ENCODE measurements at regions not wholly inside any gene's neighbourhood (a gene's known extent, or its start where the extent isn't known, plus 50 kb on each side); places are given as distances from the start of the nearest gene placed in this dataset.
"Not testable (repeated sequence)": the region's sequence is repeated elsewhere in the genome, so short reads cannot be mapped to it uniquely, and the experiment has no call there.

- not testable (repeated sequence) for H3K27ac Mint-ChIP-seq; H3K4me1 Mint-ChIP-seq (ENCODE audit: low read depth); H3K4me3 Mint-ChIP-seq; H3K36me3 Mint-ChIP-seq (ENCODE audit: low read depth); H3K27me3 Mint-ChIP-seq
- H3K9me3 Mint-ChIP-seq, result peaks cover 30% of the 10 kb centered on the region
Measured at GRCh38 chr22:11313040-11313759, 4214.8 kb upstream of the OR11H1 start.

GRCh38 chr22:11318633-11319032 lies 4209.4 kb upstream of the OR11H1 start:
- not testable (repeated sequence) for H3K4me3 Mint-ChIP-seq; H3K4me1 Mint-ChIP-seq (ENCODE audit: low read depth); H3K27me3 Mint-ChIP-seq; H3K36me3 Mint-ChIP-seq (ENCODE audit: low read depth); H3K27ac Mint-ChIP-seq
- H3K9me3 Mint-ChIP-seq, result peaks cover 20% of the 10 kb centered on the region

- H3K4me3 Mint-ChIP-seq; H3K36me3 Mint-ChIP-seq (ENCODE audit: low read depth); H3K27ac Mint-ChIP-seq; H3K27me3 Mint-ChIP-seq; H3K4me1 Mint-ChIP-seq (ENCODE audit: low read depth): not testable (repeated sequence)
- H3K9me3 Mint-ChIP-seq, result peaks cover 35% of the 10 kb centered on the region
Measured at GRCh38 chr22:11324439-11325037, 4203.5 kb upstream of the OR11H1 start.

GRCh38 chr22:11325767-11326166 lies 4202.2 kb upstream of the OR11H1 start:
- H3K4me1 Mint-ChIP-seq (ENCODE audit: low read depth), result no peaks in the 10 kb centered on the region
- no peaks in the 10 kb centered on the region for H3K27me3 Mint-ChIP-seq
- peaks cover 38% of the 10 kb centered on the region for H3K9me3 Mint-ChIP-seq
- H3K4me3 Mint-ChIP-seq, result no peak overlapping the region
- H3K27ac Mint-ChIP-seq, result no peak overlapping the region
- H3K36me3 Mint-ChIP-seq (ENCODE audit: low read depth), result no peaks in the 10 kb centered on the region

- H3K4me1 Mint-ChIP-seq (ENCODE audit: low read depth); H3K36me3 Mint-ChIP-seq (ENCODE audit: low read depth); H3K4me3 Mint-ChIP-seq; H3K27me3 Mint-ChIP-seq; H3K27ac Mint-ChIP-seq: not testable (repeated sequence)
- H3K9me3 Mint-ChIP-seq, result peaks cover 50% of the 10 kb centered on the region
Measured at GRCh38 chr22:11341387-11342068, 4186.5 kb upstream of the OR11H1 start.

- H3K36me3 Mint-ChIP-seq (ENCODE audit: low read depth); H3K27ac Mint-ChIP-seq; H3K27me3 Mint-ChIP-seq; H3K4me3 Mint-ChIP-seq; H3K4me1 Mint-ChIP-seq (ENCODE audit: low read depth): not testable (repeated sequence)
- peaks cover 19% of the 10 kb centered on the region for H3K9me3 Mint-ChIP-seq
Measured at GRCh38 chr22:11351181-11351580, 4176.8 kb upstream of the OR11H1 start.

GRCh38 chr22:11352287-11352686 lies 4175.7 kb upstream of the OR11H1 start:
- H3K4me1 Mint-ChIP-seq (ENCODE audit: low read depth); H3K27ac Mint-ChIP-seq; H3K4me3 Mint-ChIP-seq; H3K27me3 Mint-ChIP-seq; H3K36me3 Mint-ChIP-seq (ENCODE audit: low read depth): not testable (repeated sequence)
- peaks cover 23% of the 10 kb centered on the region for H3K9me3 Mint-ChIP-seq

- no peak overlapping the region for H3K27ac Mint-ChIP-seq
Measured at GRCh38 chr22:11360632-11361031, 4167.4 kb upstream of the OR11H1 start.

GRCh38 chr22:11361496-11361895 lies 4166.5 kb upstream of the OR11H1 start:
- peaks cover 30% of the 10 kb centered on the region for H3K9me3 Mint-ChIP-seq
- H3K36me3 Mint-ChIP-seq (ENCODE audit: low read depth); H3K4me1 Mint-ChIP-seq (ENCODE audit: low read depth); H3K27ac Mint-ChIP-seq; H3K4me3 Mint-ChIP-seq; H3K27me3 Mint-ChIP-seq: not testable (repeated sequence)

More at GRCh38 chr22:11360632-11361031, 4167.4 kb upstream of the OR11H1 start:
- Mint-ChIP-seq H3K9me3 (peaks cover 28% of the 10 kb centered on the region), H3K4me3 (no peak overlapping the region), H3K4me1 (ENCODE audit: low read depth) (no peaks in the 10 kb centered on the region), H3K27me3 (no peaks in the 10 kb centered on the region), H3K36me3 (ENCODE audit: low read depth) (no peaks in the 10 kb centered on the region)

GRCh38 chr22:11369612-11370307 lies 4158.2 kb upstream of the OR11H1 start:
- H3K36me3 Mint-ChIP-seq (ENCODE audit: low read depth); H3K27me3 Mint-ChIP-seq; H3K4me3 Mint-ChIP-seq; H3K4me1 Mint-ChIP-seq (ENCODE audit: low read depth); H3K27ac Mint-ChIP-seq; H3K9me3 Mint-ChIP-seq: not testable (repeated sequence)

- H3K36me3 Mint-ChIP-seq (ENCODE audit: low read depth); H3K9me3 Mint-ChIP-seq; H3K27me3 Mint-ChIP-seq; H3K4me3 Mint-ChIP-seq; H3K4me1 Mint-ChIP-seq (ENCODE audit: low read depth); H3K27ac Mint-ChIP-seq: not testable (repeated sequence)
Measured at GRCh38 chr22:11370311-11370710, 4157.7 kb upstream of the OR11H1 start.
